OCI-LY3 (cell line): ENCODE measurements at regions not wholly inside any gene's neighbourhood (a gene's known extent, or its start where the extent isn't known, plus 50 kb on each side); places are given as distances from the start of the nearest gene placed in this dataset.

ENCODE experiments used
- H2AFZ ChIP-seq: fragments of 200-600, 300-600 bp; shearing (Covaris generic); 2 replicates; pipeline ENCODE4 v1.6.0; 2014; ENCODE audit warnings: antibody characterized with exemption, low read depth, low read length
- H3K27ac ChIP-seq: fragments of 200-600, 300-600 bp; sonication (generic); 2 replicates; pipeline ENCODE4 v1.5.1; 2014; ENCODE audit warnings: mild to moderate bottlenecking, low read length, moderate library complexity, mixed read lengths
- H3K27me3 ChIP-seq: fragments of 200-600, 300-600 bp; sonication (generic); 2 replicates; pipeline ENCODE4 v1.6.1; 2014; ENCODE audit warnings: low read depth, low read length, mixed read lengths
- H3K36me3 ChIP-seq: fragments of 200-600, 300-600 bp; sonication (generic); replicated peaks from 2 replicates; pipeline ENCODE3; 2014; ENCODE audit warnings: low read depth, low read length, mixed read lengths
- H3K4me1 ChIP-seq: fragments of 300-600, 200-600 bp; sonication (generic); 2 replicates; pipeline ENCODE4 v1.6.1; 2014; ENCODE audit warnings: low read length, mixed read lengths
- H3K4me2 ChIP-seq: fragments of 200-600, 300-600 bp; sonication (generic); 2 replicates; pipeline ENCODE4 v1.6.1; 2014; ENCODE audit warnings: low read length, mixed read lengths
- H3K4me3 ChIP-seq: fragments of 300-600, 200-600 bp; sonication (generic); 2 replicates; pipeline ENCODE4 v1.5.1; 2014; ENCODE audit warnings: antibody characterized with exemption, mild to moderate bottlenecking, low read length, moderate library complexity
- H3K79me2 ChIP-seq: fragments of 300-600, 200-600 bp; shearing (Covaris generic); 2 replicates; pipeline ENCODE4 v1.6.1; 2014; ENCODE audit warnings: mild to moderate bottlenecking, low read length, mixed read lengths
- H3K9ac ChIP-seq: fragments of 300-600, 200-600 bp; shearing (Covaris generic); 2 replicates; pipeline ENCODE4 v1.6.0; 2014; ENCODE audit warnings: mild to moderate bottlenecking, low read length, moderate library complexity
- H3K9me3 ChIP-seq: fragments of 200-600, 300-600 bp; shearing (Covaris generic); 2 replicates; pipeline ENCODE4 v1.6.1; 2014; ENCODE audit warnings: low read length, mixed read lengths; ENCODE audit not compliant: insufficient read depth
- H4K20me1 ChIP-seq: fragments of 200-600, 300-600 bp; sonication (generic); 2 replicates; pipeline ENCODE4 v1.6.1; 2016; ENCODE audit warnings: low read length, mixed read lengths; ENCODE audit not compliant: insufficient read depth
- CTCF ChIP-seq: fragments of 200-600, 300-600 bp; sonication (generic); IDR thresholded peaks from 2 replicates; pipeline ENCODE4 v1.5.1; 2014; ENCODE audit warnings: antibody characterized with exemption, low read length, low read depth
- EZH2phosphoT487 ChIP-seq: fragments of 200-600 bp; shearing (Covaris generic); IDR thresholded peaks from 2 replicates; pipeline ENCODE4 v1.6.1; 2018; ENCODE audit warnings: antibody characterized with exemption, mixed run types, low read depth

- Histone ChIP-seq H3K4me3 (peak overlapping the region; percentile 19), H3K4me2 (peak overlapping the region; percentile 39), H3K9ac (peak overlapping the region; percentile 11; the same call in 1 of the 2 replicates), H3K79me2 (no peaks in the 10 kb centered on the region), H3K4me1 (peaks cover 56% of the 10 kb centered on the region), H4K20me1 (no peaks in the 10 kb centered on the region), H3K36me3 (peaks cover 19% of the 10 kb centered on the region), H2AFZ (no peak overlapping the region), H3K27ac (peak overlapping the region; percentile 87), H3K9me3 (peaks cover 22% of the 10 kb centered on the region), H3K27me3 (no peaks in the 10 kb centered on the region)
- TF ChIP-seq EZH2phosphoT487: no peak
- TF ChIP-seq CTCF: no peak; the same call in 1 of the 2 replicates
These were observed 54.3 kb upstream of the MYRIP start for GRCh38 chr3:39755100-39755499.

- Histone ChIP-seq H3K36me3 (peaks cover 21% of the 10 kb centered on the region), H4K20me1 (no peaks in the 10 kb centered on the region), H3K79me2 (no peaks in the 10 kb centered on the region), H3K4me3 (no peak overlapping the region), H3K4me1 (peaks cover 37% of the 10 kb centered on the region), H2AFZ (no peak overlapping the region), H3K27me3 (no peaks in the 10 kb centered on the region), H3K9me3 (peaks cover 22% of the 10 kb centered on the region), H3K4me2 (no peak overlapping the region), H3K9ac (no peak overlapping the region), H3K27ac (no peak overlapping the region)
- TF ChIP-seq CTCF (no peak), EZH2phosphoT487 (no peak)
These were observed 52.1 kb upstream of the MYRIP start for GRCh38 chr3:39757307-39757706.
